ENCODE measurements at regions not wholly inside any gene's neighbourhood (a gene's known extent, or its start where the extent isn't known, plus 50 kb on each side); places are given as distances from the start of the nearest gene placed in this dataset.

GRCh38 chr9:30035761-30036160 lies 2348.7 kb upstream of the ACO1 start:
- TF ChIP-seq EP300 (IDR thresholded peaks at IDR 0.05) (no peak), CTCF (IDR thresholded peaks at IDR 0.05) (no peak), POLR2AphosphoS5 (IDR thresholded peaks at IDR 0.05) (no peak), POLR2A (IDR thresholded peaks at IDR 0.05; ENCODE audit: low read depth) (no peak)
- intact Hi-C loops (cut with DNase I), result no loop called here
- DNase-seq (ENCODE audit: extremely low spot score), result no peak
- Histone ChIP-seq H3K4me1 (no peaks in the 10 kb centered on the region), H3K27ac (replicated peaks in 1 of 4) (no peak overlapping the region), H3K36me3 (no peaks in the 10 kb centered on the region), H3K27me3 (no peaks in the 10 kb centered on the region), H3K9me3 (no peaks in the 10 kb centered on the region), H3K4me3 (no peak overlapping the region)
- 47% methylated on average over 1 of the region's 1 CpG for WGBS

DNA sequence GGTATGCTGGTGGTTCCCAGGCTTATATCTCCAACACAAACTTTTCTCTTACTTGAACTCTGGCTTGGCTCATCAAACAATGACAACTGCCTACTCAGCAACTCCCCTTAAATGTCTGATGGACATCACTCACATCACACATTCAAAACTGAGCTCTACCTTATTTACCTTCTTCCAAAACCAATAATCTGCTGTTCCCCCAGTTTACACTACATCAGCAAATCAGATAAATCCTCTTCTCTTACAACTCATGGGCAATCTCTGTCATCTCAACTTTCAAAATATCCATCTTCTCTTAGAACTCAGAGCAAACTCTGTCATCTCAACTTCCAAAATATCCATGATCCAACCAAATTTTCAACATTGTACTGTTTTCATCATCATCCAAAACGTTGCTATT lies 2347.9 kb upstream of the ACO1 start:
- no peak overlapping the region for H3K4me3 ChIP-seq
- no peaks in the 10 kb centered on the region for H3K36me3 ChIP-seq
- no peaks in the 10 kb centered on the region for H3K27me3 ChIP-seq

DNA sequence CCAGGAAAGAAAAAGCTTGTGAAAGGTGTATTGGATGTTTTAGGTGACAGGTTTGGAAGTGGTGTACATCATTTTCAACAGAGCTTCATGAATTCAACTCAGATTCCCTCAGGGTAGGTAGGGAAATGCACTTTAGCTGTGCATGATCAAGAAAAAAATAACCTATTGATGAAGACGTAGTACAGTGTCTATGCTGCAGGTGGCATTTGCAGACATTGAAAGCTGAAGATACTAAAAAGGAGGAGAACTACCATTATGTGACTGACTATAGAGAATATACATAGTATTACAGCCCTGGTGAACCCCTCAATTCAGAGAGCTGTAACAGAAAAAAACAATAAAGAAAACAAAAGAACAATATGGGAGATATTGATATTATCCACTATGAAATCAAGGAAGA lies 2344.7 kb upstream of the ACO1 start:
- TF ChIP-seq EP300 (IDR thresholded peaks at IDR 0.05), result no peak
- no peak for TF ChIP-seq POLR2A (IDR thresholded peaks at IDR 0.05; ENCODE audit: low read depth)
- no peak for TF ChIP-seq POLR2AphosphoS5 (IDR thresholded peaks at IDR 0.05)
- no peak for TF ChIP-seq CTCF (IDR thresholded peaks at IDR 0.05)
- no peak overlapping the region for H3K27ac ChIP-seq (replicated peaks in 1 of 4)
- no peaks in the 10 kb centered on the region for H3K4me1 ChIP-seq
- H3K27me3 ChIP-seq, result no peaks in the 10 kb centered on the region
- no peak for DNase-seq (ENCODE audit: extremely low spot score)
- no peaks in the 10 kb centered on the region for H3K9me3 ChIP-seq
- H3K36me3 ChIP-seq, result no peaks in the 10 kb centered on the region
- 47% methylated on average over 1 of the region's 1 CpG for WGBS
- no peak overlapping the region for H3K4me3 ChIP-seq
- intact Hi-C loops (cut with DNase I), result no loop called here

More for the DNA sequence above, 2347.9 kb upstream of the ACO1 start:
- intact Hi-C loops (cut with DNase I), result no loop called here
- no peak for TF ChIP-seq POLR2A (IDR thresholded peaks at IDR 0.05; ENCODE audit: low read depth)
- no peak for TF ChIP-seq POLR2AphosphoS5 (IDR thresholded peaks at IDR 0.05)
- TF ChIP-seq EP300 (IDR thresholded peaks at IDR 0.05), result no peak
- TF ChIP-seq CTCF (IDR thresholded peaks at IDR 0.05), result no peak
- Histone ChIP-seq H3K4me1 (no peaks in the 10 kb centered on the region), H3K27ac (replicated peaks in 1 of 4) (no peak overlapping the region), H3K9me3 (no peaks in the 10 kb centered on the region)
- no peak for DNase-seq (ENCODE audit: extremely low spot score)
- 49% methylated on average over 1 of the region's 1 CpG for WGBS

- intact Hi-C loops (cut with DNase I), result no loop called here
- TF ChIP-seq EP300 (IDR thresholded peaks at IDR 0.05) (no peak), CTCF (IDR thresholded peaks at IDR 0.05) (no peak)
- H3K9me3 ChIP-seq, result no peaks in the 10 kb centered on the region
- no peaks in the 10 kb centered on the region for H3K36me3 ChIP-seq
- H3K4me1 ChIP-seq, result no peaks in the 10 kb centered on the region
- H3K4me3 ChIP-seq, result no peak overlapping the region
- DNase-seq (ENCODE audit: extremely low spot score), result no peak
- 89% methylated on average over 3 of the region's 8 CpGs for WGBS
- H3K27ac ChIP-seq (replicated peaks in 1 of 4), result no peak overlapping the region
- no peaks in the 10 kb centered on the region for H3K27me3 ChIP-seq
Observed at GRCh38 chr9:30048396-30048795, 2336.0 kb upstream of the ACO1 start.

GRCh38 chr9:30058463-30058862 lies 2326.0 kb upstream of the ACO1 start:
- TF ChIP-seq CTCF (IDR thresholded peaks at IDR 0.05) (no peak), EP300 (IDR thresholded peaks at IDR 0.05) (no peak), POLR2A (IDR thresholded peaks at IDR 0.05; ENCODE audit: low read depth) (no peak), POLR2AphosphoS5 (IDR thresholded peaks at IDR 0.05) (no peak)
- H3K27ac ChIP-seq (replicated peaks in 1 of 4), result no peak overlapping the region
- no peak overlapping the region for H3K4me3 ChIP-seq
- no peaks in the 10 kb centered on the region for H3K4me1 ChIP-seq
- WGBS, result 22% methylated on average over 1 of the region's 1 CpG
- no peak for DNase-seq (ENCODE audit: extremely low spot score)
- intact Hi-C loops (cut with DNase I), result no loop called here
- no peaks in the 10 kb centered on the region for H3K36me3 ChIP-seq
- H3K27me3 ChIP-seq, result no peaks in the 10 kb centered on the region
- no peaks in the 10 kb centered on the region for H3K9me3 ChIP-seq

All from esophagus muscularis mucosa (tissue), 4 donors.